Neuronal stem cell (in vitro differentiated cells): ENCODE measurements at regions not wholly inside any gene's neighbourhood (a gene's known extent, or its start where the extent isn't known, plus 50 kb on each side); places are given as distances from the start of the nearest gene placed in this dataset.

Experiments used
- DNase-seq: peaks from one replicate; pipeline ENCODE4 v3.0.0-alpha.2; 2013; ENCODE audit warnings: low spot score
- H2AFZ ChIP-seq: one replicate; pipeline ENCODE4 v1.6.1; 2013; ENCODE audit warnings: mild to moderate bottlenecking, low read length, inconsistent platforms
- H2AK5ac ChIP-seq: 2 replicates; pipeline ENCODE4 v1.6.1; 2013; ENCODE audit warnings: low read depth, mild to moderate bottlenecking, inconsistent platforms, low read length, moderate library complexity, mixed read lengths
- H2BK120ac ChIP-seq: 2 replicates; pipeline ENCODE4 v1.6.1; 2013; ENCODE audit warnings: low read depth, mild to moderate bottlenecking, inconsistent platforms, low read length, moderate library complexity, mixed read lengths
- H2BK12ac ChIP-seq: one replicate; pipeline ENCODE4 v1.6.1; 2013; ENCODE audit warnings: low read length, inconsistent platforms
- H2BK15ac ChIP-seq: 2 replicates; pipeline ENCODE4 v1.6.1; 2013; ENCODE audit warnings: mild to moderate bottlenecking, low read length, inconsistent platforms, mixed read lengths
- H2BK5ac ChIP-seq: one replicate; pipeline ENCODE4 v1.6.1; 2013; ENCODE audit warnings: inconsistent platforms, mild to moderate bottlenecking, low read length, moderate library complexity
- H3K14ac ChIP-seq: one replicate; pipeline ENCODE4 v1.6.1; 2013; ENCODE audit warnings: low read length, inconsistent platforms
- H3K18ac ChIP-seq: 2 replicates; pipeline ENCODE4 v1.6.1; 2013; ENCODE audit warnings: low read length, inconsistent platforms
- H3K23ac ChIP-seq: 2 replicates; pipeline ENCODE4 v1.6.1; 2013; ENCODE audit warnings: low read depth, mild to moderate bottlenecking, mixed read lengths, low read length, inconsistent platforms; ENCODE audit not compliant: poor library complexity
- H3K27ac ChIP-seq: replicated peaks from 3 replicates; pipeline ENCODE4 v1.5.1; 2013; ENCODE audit warnings: low read length, inconsistent platforms
- H3K27me3 ChIP-seq, 3 experiments: 2 replicates each; pipeline ENCODE4 v1.6.1; 2013; ENCODE audit warnings: low read length in 3 of 3, mild to moderate bottlenecking in 2 of 3, inconsistent platforms in 1 of 3, low read depth in 1 of 3, mixed read lengths in 1 of 3, moderate library complexity in 1 of 3; ENCODE audit not compliant: control insufficient read depth in 3 of 3, insufficient read depth in 3 of 3
- H3K36me3 ChIP-seq, 2 donors: replicated peaks in 1 of 2; 2 replicates each; pipeline ENCODE4 v1.6.1; 2013; ENCODE audit warnings: low read length in 2 of 2; ENCODE audit not compliant: control insufficient read depth in 2 of 2, insufficient read depth in 2 of 2
- H3K4ac ChIP-seq: 2 replicates; pipeline ENCODE4 v1.6.1; 2013; ENCODE audit warnings: inconsistent platforms, mild to moderate bottlenecking, low read length, moderate library complexity
- H3K4me1 ChIP-seq, 2 donors: 1 replicate in 1 of 2; 2 replicates in 1 of 2; pipeline ENCODE4 v1.6.1; 2013; ENCODE audit warnings: low read length in 2 of 2, low read depth in 1 of 2; ENCODE audit not compliant: control insufficient read depth in 2 of 2, insufficient read depth in 1 of 2
- H3K4me2 ChIP-seq: one replicate; pipeline ENCODE4 v1.6.1; 2013; ENCODE audit warnings: mild to moderate bottlenecking, low read length, inconsistent platforms; ENCODE audit not compliant: insufficient read depth, poor library complexity, severe bottlenecking
- H3K4me3 ChIP-seq, 2 donors: 2 replicates each; pipeline ENCODE4 v1.5.1; 2013; ENCODE audit warnings: low read length in 2 of 2, mild to moderate bottlenecking in 2 of 2, inconsistent platforms in 1 of 2, moderate library complexity in 1 of 2
- H3K79me1 ChIP-seq: one replicate; pipeline ENCODE4 v1.6.1; 2013; ENCODE audit warnings: low read depth, mild to moderate bottlenecking, inconsistent platforms, low read length, moderate library complexity
- H3K9ac ChIP-seq: one replicate; pipeline ENCODE4 v1.6.1; 2013; ENCODE audit warnings: mild to moderate bottlenecking, low read depth, low read length, inconsistent platforms; ENCODE audit not compliant: poor library complexity
- H3K9me3 ChIP-seq, 2 donors: replicated peaks in 1 of 2; 2 replicates each; pipeline versions ENCODE3 to v1.6.1; 2013; ENCODE audit warnings: low read length in 2 of 2, mild to moderate bottlenecking in 2 of 2, inconsistent platforms in 1 of 2, low read depth in 1 of 2, mixed read lengths in 1 of 2, moderate library complexity in 1 of 2; ENCODE audit not compliant: control insufficient read depth in 2 of 2, insufficient read depth in 1 of 2
- H4K8ac ChIP-seq: one replicate; pipeline ENCODE4 v1.6.1; 2013; ENCODE audit warnings: low read depth, mild to moderate bottlenecking, inconsistent platforms, low read length, moderate library complexity
- H4K91ac ChIP-seq: one replicate; pipeline ENCODE4 v1.6.1; 2013; ENCODE audit warnings: low read length, low read depth, mild to moderate bottlenecking, inconsistent platforms; ENCODE audit not compliant: poor library complexity
- WGBS, 2 donors: extraction: QIAGEN DNeasy Blood & Tissue Kit; methylation state at CpG; one replicate each; pipeline ENCODE4 v1.1.7; 2013; ENCODE audit warnings: missing lambda C conversion rate in 2 of 2, mixed read lengths in 1 of 2; ENCODE audit not compliant: insufficient read length in 2 of 2, insufficient replicate concordance in 1 of 2; ENCODE audit errors: extremely low coverage in 2 of 2; 5-methylcytosine and 5-hydroxymethylcytosine counted together

DNA sequence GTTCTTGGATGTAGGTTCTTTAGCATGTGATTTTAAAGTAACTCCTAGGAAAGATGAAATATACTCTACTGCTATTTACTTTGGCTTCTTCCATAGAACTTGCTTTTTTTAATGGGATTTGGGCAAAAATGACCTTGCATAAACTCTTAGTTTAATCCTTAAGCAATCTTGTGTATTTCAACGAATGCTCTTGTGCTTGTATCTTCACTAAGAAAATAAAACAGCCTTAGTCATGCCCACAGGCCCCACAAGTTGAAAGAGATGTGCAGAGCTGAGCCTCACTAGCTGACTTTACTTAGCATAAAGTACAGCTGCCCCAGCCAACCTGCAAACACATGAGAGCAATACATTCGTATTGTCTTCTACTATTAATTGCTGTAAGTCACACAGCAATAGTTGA, 1609.2 kb downstream of the STIM2 start:
- no peak overlapping the region for H4K91ac ChIP-seq
- no peak overlapping the region for H3K4me2 ChIP-seq
- DNase-seq: no peak
- H2BK15ac ChIP-seq: no peak overlapping the region
- no peak overlapping the region for H4K8ac ChIP-seq
- H3K4ac ChIP-seq: no peak overlapping the region
- H3K23ac ChIP-seq: no peak overlapping the region
- H3K9me3 ChIP-seq: peaks cover 0 to 2% of the 10 kb centered on the region in 2 donors
- no peaks in the 10 kb centered on the region for H3K27me3 ChIP-seq
- no CpG with 5 or more reads among the region's 2 CpGs for WGBS, 2 donors
- H3K27ac ChIP-seq: no peak overlapping the region
- H2BK120ac ChIP-seq: no peak overlapping the region
- H3K9ac ChIP-seq: no peak overlapping the region
- no peak overlapping the region for H2BK5ac ChIP-seq
- no peak overlapping the region for H3K14ac ChIP-seq
- H3K4me3 ChIP-seq: no peak overlapping the region
- no peaks in the 10 kb centered on the region for H3K79me1 ChIP-seq
- H3K4me1 ChIP-seq: no peaks in the 10 kb centered on the region
- no peak overlapping the region for H2AFZ ChIP-seq
- no peak overlapping the region for H2BK12ac ChIP-seq
- H2AK5ac ChIP-seq: no peak overlapping the region
- H3K36me3 ChIP-seq: no peaks in the 10 kb centered on the region
- no peak overlapping the region for H3K18ac ChIP-seq

DNA sequence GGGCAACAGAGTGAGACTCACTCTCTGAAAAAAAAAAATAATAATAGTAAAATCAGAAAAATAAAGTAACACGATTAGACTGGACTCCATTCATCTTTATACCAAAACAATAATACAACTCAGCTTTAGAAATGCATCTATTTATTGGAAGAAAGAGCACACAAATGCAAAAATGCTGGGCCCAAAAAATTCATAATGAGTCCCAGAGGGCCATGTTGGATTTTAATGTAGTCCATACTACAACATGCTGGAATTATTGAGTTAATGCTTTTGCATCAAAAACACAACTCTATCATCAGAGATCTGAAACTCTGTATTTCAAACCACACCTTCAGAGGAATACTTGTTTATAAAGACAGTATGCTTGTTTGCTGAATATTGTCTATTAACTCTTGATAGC, 1614.7 kb downstream of the STIM2 start:
- H3K14ac ChIP-seq: no peak overlapping the region
- H2BK120ac ChIP-seq: no peak overlapping the region
- no peaks in the 10 kb centered on the region for H3K79me1 ChIP-seq
- no CpG with 5 or more reads among the region's 1 CpG for WGBS, 2 donors
- peaks cover 3 to 7% of the 10 kb centered on the region in 2 donors for H3K4me1 ChIP-seq
- H3K27me3 ChIP-seq: no peaks in the 10 kb centered on the region
- H3K4me2 ChIP-seq: no peak overlapping the region
- H3K23ac ChIP-seq: no peak overlapping the region
- H2BK15ac ChIP-seq: no peak overlapping the region
- H3K9ac ChIP-seq: no peak overlapping the region
- peaks cover 0 to 2% of the 10 kb centered on the region in 2 donors for H3K9me3 ChIP-seq
- no peak overlapping the region for H3K18ac ChIP-seq
- no peak overlapping the region for H2BK12ac ChIP-seq
- no peak for DNase-seq
- H3K4ac ChIP-seq: no peak overlapping the region
- no peak overlapping the region for H2BK5ac ChIP-seq
- H2AFZ ChIP-seq: no peak overlapping the region
- no peak overlapping the region for H3K27ac ChIP-seq
- no peaks in the 10 kb centered on the region for H3K36me3 ChIP-seq
- H3K4me3 ChIP-seq: no peak overlapping the region
- no peak overlapping the region for H4K8ac ChIP-seq
- H4K91ac ChIP-seq: no peak overlapping the region
- no peak overlapping the region for H2AK5ac ChIP-seq

DNA sequence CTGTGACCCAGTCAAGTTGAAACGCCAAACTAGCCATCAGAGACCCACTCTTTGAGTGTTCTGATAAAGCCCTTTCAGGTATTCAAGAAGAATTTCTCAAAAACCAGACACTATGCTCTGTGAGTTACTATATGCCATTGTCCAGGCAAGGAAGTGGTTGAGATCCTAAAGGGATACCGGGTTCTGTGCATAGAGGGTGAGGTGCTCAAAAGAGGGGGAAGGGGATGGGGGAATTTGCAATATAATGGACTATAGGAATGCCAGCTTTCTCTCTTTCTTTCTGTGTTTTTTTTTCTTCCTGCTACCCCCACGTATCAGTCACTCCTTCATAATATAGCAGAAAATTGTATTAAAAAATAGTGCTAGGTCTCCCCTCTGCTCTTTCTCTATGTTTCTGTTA, 1619.0 kb downstream of the STIM2 start:
- Histone ChIP-seq H3K4me3 (no peak overlapping the region), H3K23ac (no peak overlapping the region), H3K27ac (no peak overlapping the region), H3K14ac (no peak overlapping the region), H3K79me1 (no peaks in the 10 kb centered on the region), H4K91ac (no peak overlapping the region), H2AFZ (peak overlapping the region; percentile 18), H3K18ac (no peak overlapping the region), H2BK15ac (no peak overlapping the region), H3K9me3 (no peaks in the 10 kb centered on the region), H2BK120ac (no peak overlapping the region), H2BK5ac (no peak overlapping the region), H3K4me2 (no peak overlapping the region), H3K36me3 (no peaks in the 10 kb centered on the region), H3K9ac (no peak overlapping the region), H4K8ac (no peak overlapping the region), H3K27me3 (no peaks in the 10 kb centered on the region), H2BK12ac (no peak overlapping the region), H3K4me1 (peaks cover 3 to 7% of the 10 kb centered on the region in 2 donors), H2AK5ac (no peak overlapping the region), H3K4ac (no peak overlapping the region)
- DNase-seq: no peak
- WGBS, 2 donors: no CpG with 5 or more reads among the region's 3 CpGs

DNA sequence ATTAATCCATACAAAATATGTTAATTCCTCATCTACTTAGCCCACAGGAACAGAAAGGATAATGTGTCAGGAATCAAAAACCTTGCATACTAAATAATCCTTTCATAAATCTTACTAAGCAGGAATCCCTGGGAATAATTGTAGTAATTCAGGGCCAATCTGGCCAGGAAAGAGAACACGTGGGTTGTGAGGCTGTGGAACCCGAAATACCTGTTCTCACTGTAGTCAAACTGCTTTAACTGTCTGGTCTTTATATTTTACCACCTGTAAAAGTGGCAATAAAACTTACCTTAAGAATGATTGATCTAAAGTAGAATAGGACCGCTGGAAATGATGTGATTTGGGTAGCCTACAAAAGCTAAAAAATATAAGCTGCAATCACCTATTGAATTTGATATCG, 1620.9 kb downstream of the STIM2 start:
- Histone ChIP-seq H3K36me3 (no peaks in the 10 kb centered on the region), H3K4me3 (no peak overlapping the region), H3K4me2 (no peak overlapping the region), H3K9me3 (no peaks in the 10 kb centered on the region), H2BK120ac (no peak overlapping the region), H3K14ac (no peak overlapping the region), H2BK15ac (no peak overlapping the region), H2AK5ac (no peak overlapping the region), H2BK5ac (no peak overlapping the region), H3K4ac (no peak overlapping the region), H3K79me1 (no peaks in the 10 kb centered on the region), H3K4me1 (peaks cover 3 to 7% of the 10 kb centered on the region in 2 donors), H2BK12ac (no peak overlapping the region), H4K8ac (no peak overlapping the region), H3K27ac (no peak overlapping the region), H3K27me3 (no peaks in the 10 kb centered on the region), H3K9ac (no peak overlapping the region), H2AFZ (no peak overlapping the region), H3K23ac (no peak overlapping the region), H3K18ac (no peak overlapping the region), H4K91ac (no peak overlapping the region)
- no peak for DNase-seq
- WGBS, 2 donors: no CpG with 5 or more reads among the region's 4 CpGs
